ENCODE measurements at regions not wholly inside any gene's neighbourhood (a gene's known extent, or its start where the extent isn't known, plus 50 kb on each side); places are given as distances from the start of the nearest gene placed in this dataset.

DNA sequence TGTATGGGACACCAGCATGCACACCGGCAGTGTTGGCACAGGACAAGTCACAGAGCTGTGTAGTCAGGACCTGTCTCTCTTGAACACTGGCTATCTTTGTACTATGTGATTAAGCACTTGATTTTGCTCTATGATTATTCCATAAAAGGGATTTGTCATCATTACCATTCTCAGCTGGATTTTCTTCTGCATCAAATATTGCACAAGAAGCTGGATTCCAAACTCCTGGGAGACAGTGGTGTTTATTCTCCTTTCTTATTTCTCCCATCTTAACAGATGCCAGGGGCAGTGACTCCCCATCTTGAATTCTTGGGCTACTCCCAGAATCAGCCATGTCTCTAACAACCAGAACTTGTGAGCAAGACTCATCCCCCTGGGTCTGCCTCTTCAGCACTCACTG lies 62.5 kb upstream of the GNAZ start:
- no peak for ATAC-seq
- peaks cover 0 to 4% (median 0%) of the 10 kb centered on the region in 9 donors for H3K9me3 Mint-ChIP-seq
- POLR2A ChIA-PET = no interaction called here
- H3K36me3 Mint-ChIP-seq = no peaks in the 10 kb centered on the region
- H3K4me3 Mint-ChIP-seq = no peak overlapping the region
- peaks cover 12 to 24% (median 20%) of the 10 kb centered on the region in 4 donors for H3K4me1 Mint-ChIP-seq
- DNase-seq = no peak
- H3K27ac Mint-ChIP-seq = no peak overlapping the region
- H3K27me3 Mint-ChIP-seq = peaks cover 16 to 57% (median 25%) of the 10 kb centered on the region in 5 donors

DNA sequence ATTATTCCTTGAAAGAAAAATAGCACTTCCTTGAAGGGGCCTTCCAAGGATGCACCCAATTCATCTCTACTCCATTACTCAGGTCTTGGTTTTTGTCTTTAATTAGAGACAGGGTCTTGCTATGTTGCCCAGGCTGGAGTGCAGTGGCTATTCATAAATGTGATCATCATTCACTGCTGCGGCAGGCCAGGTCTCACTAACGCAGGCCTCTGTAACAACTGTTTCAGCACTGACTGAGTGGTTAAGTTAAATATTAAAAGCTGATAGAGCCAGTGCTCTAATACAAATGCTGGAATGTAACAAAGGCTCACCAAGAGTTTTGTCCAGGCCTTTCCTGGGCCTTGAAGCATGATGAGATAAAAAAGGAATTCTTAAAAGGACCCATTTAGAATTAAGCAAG lies 61.4 kb upstream of the GNAZ start:
- ATAC-seq = no peak
- POLR2A ChIA-PET = no interaction called here
- Mint-ChIP-seq H3K27me3 (peaks cover 16 to 52% (median 22%) of the 10 kb centered on the region in 5 donors), H3K27ac (no peak overlapping the region), H3K4me3 (no peak overlapping the region), H3K9me3 (peaks cover 0 to 4% (median 0%) of the 10 kb centered on the region in 9 donors), H3K36me3 (no peaks in the 10 kb centered on the region), H3K4me1 (peaks cover 12 to 24% (median 20%) of the 10 kb centered on the region in 4 donors)
- no peak for DNase-seq

Data from naive thymus-derived CD8-positive, alpha-beta T cell (primary cell).